ENCODE measurements at regions not wholly inside any gene's neighbourhood (a gene's known extent, or its start where the extent isn't known, plus 50 kb on each side); places are given as distances from the start of the nearest gene placed in this dataset.

GRCh38 chr17:20925091-20925490 is 117.7 kb downstream of the USP22 start:
- DNase-seq (peak; percentile 14), ATAC-seq (no peak)
- Histone ChIP-seq H3K9me2 (replicated peaks; ENCODE audit: low read length) (no peaks in the 10 kb centered on the region), H3K9me3 (ENCODE audit: low read length) (no peaks in the 10 kb centered on the region), H3K9ac (ENCODE audit: low read length) (no peak overlapping the region), H4K20me1 (ENCODE audit: low read length) (no peaks in the 10 kb centered on the region), H3F3A (ENCODE audit: low read length, unreplicated experiment) (no peaks in the 10 kb centered on the region), H2AFZ (ENCODE audit: low read length) (no peak overlapping the region), H3K79me2 (ENCODE audit: low read length) (no peaks in the 10 kb centered on the region), H3K27ac (ENCODE audit: low read length) (no peak overlapping the region), H3K36me3 (ENCODE audit: low read depth, low read length) (no peaks in the 10 kb centered on the region), H3K27me3 (ENCODE audit: low read length) (no peaks in the 10 kb centered on the region), H3K4me2 (ENCODE audit: low read length) (no peak overlapping the region), H3K4me3 (ENCODE audit: low read length) (no peak overlapping the region), H3K4me1 (ENCODE audit: insufficient read depth, low read length) (peaks cover 8% of the 10 kb centered on the region)
- intact Hi-C loops (cut with micrococcal nuclease), result no loop called here
- TF ChIP-seq EZH2 (IDR thresholded peaks at IDR 0.05; ENCODE audit: low read length, unreplicated experiment) (no peak), EZH2phosphoT487 (IDR thresholded peaks at IDR 0.05; ENCODE audit: borderline replicate concordance, low read length) (no peak), CTCF (conservative IDR thresholded peaks at IDR 0.05; ENCODE audit: low read depth, low read length) (no peak)
- CTCF ChIA-PET, result no interaction called here
- POLR2A ChIA-PET (ENCODE audit: unreplicated experiment), result no interaction called here
- no TSS peak for BruUV-seq (replicated peaks)

- H2AFZ ChIP-seq (ENCODE audit: low read length), result no peak overlapping the region
- ChIA-PET POLR2A (ENCODE audit: unreplicated experiment) (no interaction called here), CTCF (no interaction called here)
- H3K79me2 ChIP-seq (ENCODE audit: low read length), result no peaks in the 10 kb centered on the region
- no peaks in the 10 kb centered on the region for H3K36me3 ChIP-seq (ENCODE audit: low read depth, low read length)
- H3K4me2 ChIP-seq (ENCODE audit: low read length), result no peak overlapping the region
- no peaks in the 10 kb centered on the region for H3K27me3 ChIP-seq (ENCODE audit: low read length)
- H3K4me3 ChIP-seq (ENCODE audit: low read length), result no peak overlapping the region
- H3K27ac ChIP-seq (ENCODE audit: low read length), result no peak overlapping the region
- BruUV-seq (replicated peaks), result no TSS peak
- H4K20me1 ChIP-seq (ENCODE audit: low read length), result no peaks in the 10 kb centered on the region
- H3K9me3 ChIP-seq (ENCODE audit: low read length), result no peaks in the 10 kb centered on the region
- ATAC-seq (no peak), DNase-seq (no peak)
- H3K4me1 ChIP-seq (ENCODE audit: insufficient read depth, low read length), result peaks cover 8% of the 10 kb centered on the region
- H3K9ac ChIP-seq (ENCODE audit: low read length), result no peak overlapping the region
- intact Hi-C loops (cut with micrococcal nuclease), result no loop called here
- H3K9me2 ChIP-seq (replicated peaks; ENCODE audit: low read length), result no peaks in the 10 kb centered on the region
- TF ChIP-seq EZH2 (IDR thresholded peaks at IDR 0.05; ENCODE audit: low read length, unreplicated experiment) (no peak), EZH2phosphoT487 (IDR thresholded peaks at IDR 0.05; ENCODE audit: borderline replicate concordance, low read length) (no peak), CTCF (conservative IDR thresholded peaks at IDR 0.05; ENCODE audit: low read depth, low read length) (no peak)
- H3F3A ChIP-seq (ENCODE audit: low read length, unreplicated experiment), result no peaks in the 10 kb centered on the region
These were observed 116.9 kb downstream of the USP22 start for GRCh38 chr17:20925954-20926353.

DNA sequence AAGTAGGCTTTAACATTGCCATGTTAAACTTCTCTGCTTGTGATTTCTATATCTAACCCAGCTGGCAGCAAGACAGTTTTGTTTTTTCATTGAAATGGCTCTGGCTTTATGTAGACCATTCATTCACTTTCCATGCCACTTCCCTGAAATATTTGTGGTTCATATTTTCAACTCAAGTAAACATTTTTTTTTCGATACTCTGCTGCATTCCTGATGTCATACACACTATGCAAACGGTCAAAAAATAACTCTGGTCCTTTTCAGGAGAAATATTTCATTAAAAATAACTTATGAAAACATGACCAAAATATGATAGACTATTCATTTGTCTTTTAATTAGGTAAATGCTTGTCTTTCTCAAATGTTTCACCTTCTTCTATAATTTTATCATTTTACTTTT is 116.3 kb downstream of the USP22 start:
- Histone ChIP-seq H3K4me3 (ENCODE audit: low read length) (no peak overlapping the region), H3K9me2 (replicated peaks; ENCODE audit: low read length) (no peaks in the 10 kb centered on the region), H2AFZ (ENCODE audit: low read length) (no peak overlapping the region), H3K27me3 (ENCODE audit: low read length) (no peaks in the 10 kb centered on the region), H3K36me3 (ENCODE audit: low read depth, low read length) (no peaks in the 10 kb centered on the region), H3K4me1 (ENCODE audit: insufficient read depth, low read length) (peaks cover 8% of the 10 kb centered on the region), H3K9ac (ENCODE audit: low read length) (no peak overlapping the region), H3K27ac (ENCODE audit: low read length) (no peak overlapping the region), H3K4me2 (ENCODE audit: low read length) (peak overlapping the region; percentile 56), H3K79me2 (ENCODE audit: low read length) (no peaks in the 10 kb centered on the region), H3K9me3 (ENCODE audit: low read length) (no peaks in the 10 kb centered on the region), H4K20me1 (ENCODE audit: low read length) (no peaks in the 10 kb centered on the region), H3F3A (ENCODE audit: low read length, unreplicated experiment) (no peaks in the 10 kb centered on the region)
- ChIA-PET POLR2A (ENCODE audit: unreplicated experiment) (no interaction called here), CTCF (no interaction called here)
- BruUV-seq (replicated peaks), result no TSS peak
- DNase-seq (peak; percentile 62), ATAC-seq (no peak)
- intact Hi-C loops (cut with micrococcal nuclease), result no loop called here
- TF ChIP-seq EZH2 (IDR thresholded peaks at IDR 0.05; ENCODE audit: low read length, unreplicated experiment) (no peak), CTCF (conservative IDR thresholded peaks at IDR 0.05; ENCODE audit: low read depth, low read length) (no peak), EZH2phosphoT487 (IDR thresholded peaks at IDR 0.05; ENCODE audit: borderline replicate concordance, low read length) (no peak)
